ES-I3 (cell line): ENCODE measurements at regions not wholly inside any gene's neighbourhood (a gene's known extent, or its start where the extent isn't known, plus 50 kb on each side); places are given as distances from the start of the nearest gene placed in this dataset.
"Not testable (repeated sequence)": the region's sequence is repeated elsewhere in the genome, so short reads cannot be mapped to it uniquely, and the experiment has no call there.

Experiments
- H3K36me3 ChIP-seq: 2 replicates; pipeline ENCODE4 v1.6.1; 2013; ENCODE audit warnings: mild to moderate bottlenecking, low read length, control low read depth, moderate library complexity; ENCODE audit not compliant: insufficient read depth
- H3K4me1 ChIP-seq: 2 replicates; pipeline ENCODE4 v1.6.1; 2013; ENCODE audit warnings: mild to moderate bottlenecking, control low read depth, low read length; ENCODE audit not compliant: insufficient read depth
- H3K9ac ChIP-seq: 2 replicates; pipeline ENCODE4 v1.6.1; 2013; ENCODE audit warnings: low read depth, mild to moderate bottlenecking, low read length, moderate library complexity
- H3K9me3 ChIP-seq: 2 replicates; pipeline ENCODE4 v1.6.1; 2013; ENCODE audit warnings: mild to moderate bottlenecking, low read length, moderate library complexity; ENCODE audit not compliant: control insufficient read depth, insufficient read depth

DNA sequence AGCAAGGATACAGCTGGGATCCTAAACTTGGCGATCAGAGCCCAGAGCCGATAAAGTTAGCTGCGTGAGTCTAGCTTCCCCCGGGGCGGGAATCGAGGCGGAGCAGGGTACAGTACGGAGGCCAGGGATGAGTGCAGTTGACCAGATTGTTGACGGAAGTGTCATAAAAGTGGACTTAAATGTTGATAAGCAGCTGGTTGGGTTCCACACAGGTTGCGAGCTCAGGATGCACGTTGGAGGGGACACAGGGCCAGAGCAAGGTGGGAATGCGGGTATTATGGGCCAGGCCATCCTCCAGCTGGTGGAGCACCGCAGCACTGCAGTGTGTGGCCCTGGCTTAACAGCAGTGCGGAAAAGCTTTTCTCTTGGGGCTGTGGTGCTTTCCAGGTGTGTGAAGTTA is 76.0 kb upstream of the PZP start:
- H3K9ac ChIP-seq, result peak overlapping the region; percentile 50; the same call in 1 of the 2 replicates
- not testable (repeated sequence) for H3K36me3 ChIP-seq, H3K4me1 ChIP-seq, H3K9me3 ChIP-seq

DNA sequence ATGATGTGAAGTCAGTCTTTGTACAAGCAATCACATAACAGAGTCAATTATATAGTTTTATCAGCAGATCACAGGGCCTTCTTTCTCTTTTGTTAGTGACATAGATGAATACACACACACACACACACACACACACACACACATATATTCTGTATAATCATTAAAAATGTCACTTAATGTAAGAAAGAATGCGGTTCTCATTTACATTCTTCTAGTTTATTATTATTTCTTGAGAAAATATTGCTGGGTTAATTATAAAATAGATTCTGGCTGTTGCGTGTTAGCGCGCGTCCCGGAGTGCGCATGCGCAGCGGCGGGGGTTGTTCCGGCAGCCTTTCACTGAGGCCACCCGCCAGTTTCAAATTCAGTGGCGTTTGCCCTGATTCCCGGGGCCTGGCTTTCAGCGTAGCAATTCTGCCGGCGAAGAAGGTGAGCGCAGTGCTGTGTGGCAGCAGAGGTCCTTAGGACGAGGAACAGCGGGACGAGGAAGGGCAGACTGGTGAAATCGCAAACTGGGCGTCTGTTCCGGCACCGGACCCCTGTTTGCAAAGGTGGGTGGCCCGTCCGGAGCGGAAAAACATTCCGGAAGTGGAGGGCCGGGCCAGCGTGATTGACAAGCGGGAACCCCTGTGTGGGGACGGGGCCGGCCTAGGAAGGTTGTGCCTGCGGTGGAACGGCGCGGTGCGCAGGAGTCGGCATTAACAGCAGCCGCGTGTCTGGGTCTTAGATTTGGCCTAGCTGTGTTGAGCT is 75.3 kb upstream of the PZP start:
- not testable (repeated sequence) for H3K9me3 ChIP-seq, H3K36me3 ChIP-seq, H3K4me1 ChIP-seq
- H3K9ac ChIP-seq, result peak overlapping the region; percentile 12; the same call in 1 of the 2 replicates

DNA sequence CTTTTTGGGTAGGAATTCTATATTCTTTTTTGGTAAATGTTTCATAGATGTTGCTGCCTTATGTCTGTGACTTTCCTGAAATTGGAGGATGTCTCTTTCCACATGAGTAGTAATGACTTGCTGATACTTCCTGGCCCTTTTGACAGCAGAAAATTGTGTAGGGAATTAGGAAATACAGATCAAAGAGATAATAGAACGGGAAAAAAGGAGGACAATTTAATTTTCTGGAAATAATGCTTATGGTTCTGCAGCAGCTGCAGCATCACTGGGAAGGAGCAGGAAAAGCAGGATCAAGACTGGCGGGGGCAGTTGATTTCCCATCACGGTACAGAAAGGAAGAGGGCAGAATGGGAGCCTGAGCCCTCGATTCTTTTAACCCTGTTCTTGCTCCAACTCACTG is 68.8 kb upstream of the PZP start:
- Histone ChIP-seq H3K9ac (no peak overlapping the region), H3K9me3 (no peaks in the 10 kb centered on the region), H3K4me1 (no peaks in the 10 kb centered on the region), H3K36me3 (no peaks in the 10 kb centered on the region)

- H3K4me1 ChIP-seq, result no peaks in the 10 kb centered on the region
- no peak overlapping the region for H3K9ac ChIP-seq
- no peaks in the 10 kb centered on the region for H3K36me3 ChIP-seq
- H3K9me3 ChIP-seq, result no peaks in the 10 kb centered on the region
Observed at GRCh38 chr12:9273276-9273675, 65.1 kb upstream of the PZP start.

DNA sequence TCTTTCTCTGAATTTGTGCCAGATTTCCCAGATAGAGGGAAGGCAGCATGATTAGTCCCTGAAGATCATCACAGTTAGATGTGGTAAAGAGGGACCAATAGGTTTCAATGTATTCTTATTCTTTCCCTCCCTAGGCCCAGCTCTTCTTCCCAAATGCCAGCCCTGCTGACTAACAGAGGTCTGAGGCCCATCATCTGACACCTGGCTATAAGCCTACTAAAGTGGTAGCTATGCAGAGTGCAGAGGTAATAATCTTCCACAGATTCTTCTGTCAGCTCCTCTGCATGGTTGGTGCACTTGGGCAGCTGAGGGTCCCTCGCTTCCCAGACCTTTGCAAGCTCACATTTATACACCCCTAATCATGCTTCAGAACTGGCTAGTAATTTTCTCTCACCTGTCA is 63.7 kb upstream of the PZP start:
- Histone ChIP-seq H3K36me3 (no peaks in the 10 kb centered on the region), H3K9ac (no peak overlapping the region), H3K4me1 (no peaks in the 10 kb centered on the region)

DNA sequence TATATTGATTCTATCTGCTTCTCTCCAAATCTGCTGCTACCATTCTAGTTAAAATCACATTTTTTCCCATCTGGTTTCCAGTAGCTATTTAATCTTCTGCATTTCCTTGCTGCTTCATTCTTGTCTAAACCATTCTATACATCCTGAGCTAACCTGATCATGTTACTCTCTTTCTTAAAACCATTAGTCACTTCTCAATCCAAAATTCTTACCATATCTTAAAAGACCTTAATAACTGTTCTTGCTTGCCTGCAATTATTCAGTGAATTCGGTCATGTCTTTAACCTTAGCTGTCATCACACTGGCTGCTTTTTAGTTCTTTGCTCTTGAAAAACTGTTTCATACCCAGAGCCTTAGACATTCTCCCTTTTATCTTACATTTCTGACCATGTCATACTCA is 56.4 kb upstream of the PZP start:
- no peaks in the 10 kb centered on the region for H3K4me1 ChIP-seq
- H3K36me3 ChIP-seq, result no peaks in the 10 kb centered on the region
- H3K9ac ChIP-seq, result no peak overlapping the region
- no peaks in the 10 kb centered on the region for H3K9me3 ChIP-seq

More for the DNA sequence above, 63.7 kb upstream of the PZP start:
- H3K9me3 ChIP-seq, result no peaks in the 10 kb centered on the region

DNA sequence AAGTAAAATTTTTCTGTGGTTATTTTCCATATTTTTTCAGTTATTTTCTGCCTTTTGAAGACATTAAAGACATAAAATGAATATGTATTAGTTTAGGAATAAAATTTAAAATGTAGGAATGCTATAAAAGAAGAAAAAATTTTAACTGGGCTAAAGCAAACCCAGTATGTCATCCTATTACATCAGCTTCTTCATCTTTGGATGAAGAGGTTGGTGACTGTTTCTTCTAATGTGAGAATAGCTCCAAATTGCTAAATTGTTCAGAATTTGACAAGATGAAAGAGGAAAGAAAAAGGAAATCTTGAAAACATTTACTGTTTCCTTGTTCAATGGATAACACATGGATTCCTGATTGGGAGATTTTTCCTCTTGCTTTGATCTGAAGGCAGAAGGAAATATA is 52.7 kb upstream of the PZP start:
- Histone ChIP-seq H3K4me1 (peaks cover 11% of the 10 kb centered on the region; the same call in 1 of the 2 replicates), H3K9ac (no peak overlapping the region), H3K9me3 (no peaks in the 10 kb centered on the region), H3K36me3 (no peaks in the 10 kb centered on the region)

- Histone ChIP-seq H3K9me3 (no peaks in the 10 kb centered on the region), H3K9ac (no peak overlapping the region), H3K4me1 (peaks cover 11% of the 10 kb centered on the region; the same call in 1 of the 2 replicates), H3K36me3 (no peaks in the 10 kb centered on the region)
Observed at GRCh38 chr12:9258676-9259075, 50.5 kb upstream of the PZP start.
